ENCODE measurements at regions not wholly inside any gene's neighbourhood (a gene's known extent, or its start where the extent isn't known, plus 50 kb on each side); places are given as distances from the start of the nearest gene placed in this dataset.

DNA sequence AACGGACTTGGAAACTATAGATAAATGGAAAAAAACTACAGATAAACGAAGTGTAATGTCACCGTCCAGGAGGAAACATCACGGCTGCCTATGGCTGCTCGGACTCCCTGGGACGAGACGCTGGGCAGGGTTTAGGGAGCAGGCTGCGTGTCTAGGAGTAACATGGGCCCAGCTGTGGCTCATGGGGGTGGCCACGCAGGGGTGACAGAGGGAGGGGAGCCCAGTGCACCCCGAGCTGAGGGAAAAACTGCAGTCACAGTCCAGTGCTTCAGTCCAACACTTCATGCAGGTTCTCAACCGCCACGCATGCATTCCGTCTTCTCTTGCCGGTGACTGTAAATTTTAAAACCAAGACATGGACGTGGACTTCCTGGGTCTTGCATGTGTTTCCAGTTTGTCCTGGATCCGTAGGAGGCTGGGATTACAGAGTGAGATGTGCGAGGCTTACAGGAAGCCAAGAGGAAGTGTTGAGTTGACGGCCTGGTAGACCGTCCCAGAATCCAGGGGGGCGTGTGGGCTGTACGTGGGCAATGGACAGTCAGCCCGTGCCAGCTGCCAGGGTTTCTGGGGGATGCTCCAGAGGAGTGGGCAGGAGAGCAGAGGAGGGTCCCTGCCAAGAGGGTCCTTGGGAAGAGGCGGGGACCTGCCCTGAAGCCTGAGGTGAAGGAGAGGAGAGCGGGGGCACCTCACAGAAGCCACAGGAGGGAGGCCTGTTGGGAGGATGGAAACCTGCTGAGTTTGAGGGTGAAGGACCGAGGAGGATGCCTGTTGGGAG, 691.4 kb downstream of the BRD1 start:
- no peak for DNase-seq (ENCODE audit: low read depth)
- no peak overlapping the region for H3K4me3 ChIP-seq (ENCODE audit: low read depth, low read length)
- TF ChIP-seq, protein P1, sequence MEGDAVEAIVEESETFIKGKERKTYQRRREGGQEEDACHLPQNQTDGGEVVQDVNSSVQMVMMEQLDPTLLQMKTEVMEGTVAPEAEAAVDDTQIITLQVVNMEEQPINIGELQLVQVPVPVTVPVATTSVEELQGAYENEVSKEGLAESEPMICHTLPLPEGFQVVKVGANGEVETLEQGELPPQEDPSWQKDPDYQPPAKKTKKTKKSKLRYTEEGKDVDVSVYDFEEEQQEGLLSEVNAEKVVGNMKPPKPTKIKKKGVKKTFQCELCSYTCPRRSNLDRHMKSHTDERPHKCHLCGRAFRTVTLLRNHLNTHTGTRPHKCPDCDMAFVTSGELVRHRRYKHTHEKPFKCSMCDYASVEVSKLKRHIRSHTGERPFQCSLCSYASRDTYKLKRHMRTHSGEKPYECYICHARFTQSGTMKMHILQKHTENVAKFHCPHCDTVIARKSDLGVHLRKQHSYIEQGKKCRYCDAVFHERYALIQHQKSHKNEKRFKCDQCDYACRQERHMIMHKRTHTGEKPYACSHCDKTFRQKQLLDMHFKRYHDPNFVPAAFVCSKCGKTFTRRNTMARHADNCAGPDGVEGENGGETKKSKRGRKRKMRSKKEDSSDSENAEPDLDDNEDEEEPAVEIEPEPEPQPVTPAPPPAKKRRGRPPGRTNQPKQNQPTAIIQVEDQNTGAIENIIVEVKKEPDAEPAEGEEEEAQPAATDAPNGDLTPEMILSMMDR (IDR thresholded peaks at IDR 0.05; ENCODE audit: low read depth, low read length, missing control alignments): no peak

DNA sequence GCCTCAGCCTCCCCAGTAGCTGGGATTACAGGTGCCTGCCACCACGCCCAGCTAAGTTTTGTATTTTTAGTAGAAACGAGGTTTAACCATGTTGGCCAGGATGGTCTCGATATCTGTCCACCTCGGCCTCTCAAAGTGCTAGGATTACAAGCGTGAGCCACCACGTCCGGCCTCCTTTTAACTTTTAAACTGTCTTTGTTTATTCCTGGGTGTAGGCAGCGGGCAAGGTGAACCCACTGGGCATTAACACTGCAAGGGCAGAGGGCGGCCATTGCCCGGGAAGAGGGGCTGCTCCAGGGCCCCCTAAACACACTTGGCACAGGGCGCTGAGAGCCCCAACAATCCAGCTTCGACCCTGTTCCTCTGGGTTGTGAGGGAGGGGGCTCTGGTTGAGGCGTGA, 693.6 kb downstream of the BRD1 start:
- TF ChIP-seq, protein P1 (IDR thresholded peaks at IDR 0.05; ENCODE audit: low read depth, low read length, missing control alignments): no peak

DNA sequence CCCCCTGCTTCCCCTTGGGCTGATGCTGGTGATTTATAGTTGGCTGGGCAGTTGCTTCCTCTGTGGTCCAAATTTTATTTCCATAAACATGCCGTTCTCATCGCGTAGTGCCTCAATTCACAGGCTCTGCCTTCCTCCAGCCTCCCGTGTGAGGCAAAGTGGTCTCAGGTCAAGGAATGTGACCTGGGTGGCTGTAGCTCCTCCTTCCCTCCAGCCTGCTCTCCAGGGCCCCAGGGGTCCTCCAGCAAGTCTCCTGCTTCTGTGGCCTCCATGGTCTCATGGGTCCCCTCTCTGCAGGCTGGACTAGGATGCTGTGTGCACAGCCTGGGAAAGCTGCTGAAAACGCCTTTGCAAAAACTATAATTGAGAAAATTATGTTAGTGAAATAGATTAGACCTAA, 694.1 kb downstream of the BRD1 start:
- H3K4me3 ChIP-seq (ENCODE audit: low read depth, low read length): no peak overlapping the region
- no peak for DNase-seq (ENCODE audit: low read depth)
- TF ChIP-seq, protein P1 (IDR thresholded peaks at IDR 0.05; ENCODE audit: low read depth, low read length, missing control alignments): no peak

More for the DNA sequence above, 693.6 kb downstream of the BRD1 start:
- DNase-seq (ENCODE audit: low read depth): no peak
- H3K4me3 ChIP-seq (ENCODE audit: low read depth, low read length): no peak overlapping the region

DNA sequence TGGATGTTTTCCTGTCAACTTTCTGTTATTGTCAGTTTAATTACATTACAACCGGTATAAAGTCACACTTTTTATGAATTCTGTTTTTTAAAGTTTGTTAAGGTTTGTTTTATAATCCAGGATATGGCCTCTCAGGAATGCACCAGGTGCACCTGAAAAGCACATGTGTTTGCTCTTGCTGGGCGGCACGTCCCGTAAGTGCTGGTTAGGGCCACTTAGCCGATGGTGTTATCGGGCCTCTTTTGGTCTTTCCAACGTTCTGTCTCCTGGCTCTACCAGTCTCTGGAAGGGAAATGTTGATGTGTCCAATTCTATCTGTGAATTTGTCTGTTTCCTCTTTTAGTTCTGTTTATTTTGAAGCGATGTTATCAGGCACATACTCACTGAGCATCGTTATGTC, 695.7 kb downstream of the BRD1 start:
- TF ChIP-seq, protein P1 (IDR thresholded peaks at IDR 0.05; ENCODE audit: low read depth, low read length, missing control alignments): no peak

DNA sequence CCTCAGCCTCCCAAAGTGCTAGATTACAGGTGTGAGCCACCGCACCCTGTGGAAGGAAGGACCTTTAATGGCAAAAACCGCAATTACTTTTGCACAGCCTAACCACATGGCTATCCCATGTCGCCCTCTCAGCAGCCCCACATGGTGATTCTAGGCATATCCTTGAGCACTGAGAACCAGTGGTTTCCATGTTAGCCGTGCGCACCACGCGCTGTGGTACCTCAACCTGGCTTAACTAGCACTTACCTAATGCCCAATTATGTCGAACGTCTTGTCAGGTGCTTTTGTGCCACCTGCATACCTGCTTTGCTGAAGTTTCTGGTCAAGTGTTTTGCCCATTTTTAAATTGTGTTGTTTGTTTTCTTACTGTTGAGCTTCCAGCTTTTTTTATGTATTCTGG, 697.9 kb downstream of the BRD1 start:
- no peak for DNase-seq (ENCODE audit: low read depth)
- TF ChIP-seq, protein P1 (IDR thresholded peaks at IDR 0.05; ENCODE audit: low read depth, low read length, missing control alignments): no peak
- no peak overlapping the region for H3K4me3 ChIP-seq (ENCODE audit: low read depth, low read length)

More for the DNA sequence above, 695.7 kb downstream of the BRD1 start:
- DNase-seq (ENCODE audit: low read depth): no peak
- no peak overlapping the region for H3K4me3 ChIP-seq (ENCODE audit: low read depth, low read length)

DNA sequence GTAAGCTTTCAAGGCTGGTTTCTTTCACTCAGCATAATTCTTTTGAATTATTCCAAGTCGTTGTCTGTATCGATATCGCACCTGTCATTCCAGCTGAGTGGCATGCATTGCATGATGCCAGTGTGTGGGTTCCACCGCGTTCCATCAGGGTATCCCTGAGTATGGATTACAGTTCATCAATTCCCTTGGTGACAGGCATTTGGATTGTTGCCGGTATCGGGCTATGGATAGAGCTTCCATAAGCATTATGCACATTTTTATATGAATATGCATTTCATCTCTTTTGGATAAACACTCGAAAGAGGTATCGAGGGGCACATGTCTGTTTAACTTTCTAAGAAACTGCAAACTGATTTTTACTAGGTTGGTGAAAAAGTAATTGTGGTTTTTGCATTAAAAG, 698.8 kb downstream of the BRD1 start:
- TF ChIP-seq, protein P1 (IDR thresholded peaks at IDR 0.05; ENCODE audit: low read depth, low read length, missing control alignments): no peak
- no peak overlapping the region for H3K4me3 ChIP-seq (ENCODE audit: low read depth, low read length)
- DNase-seq (ENCODE audit: low read depth): no peak

DNA sequence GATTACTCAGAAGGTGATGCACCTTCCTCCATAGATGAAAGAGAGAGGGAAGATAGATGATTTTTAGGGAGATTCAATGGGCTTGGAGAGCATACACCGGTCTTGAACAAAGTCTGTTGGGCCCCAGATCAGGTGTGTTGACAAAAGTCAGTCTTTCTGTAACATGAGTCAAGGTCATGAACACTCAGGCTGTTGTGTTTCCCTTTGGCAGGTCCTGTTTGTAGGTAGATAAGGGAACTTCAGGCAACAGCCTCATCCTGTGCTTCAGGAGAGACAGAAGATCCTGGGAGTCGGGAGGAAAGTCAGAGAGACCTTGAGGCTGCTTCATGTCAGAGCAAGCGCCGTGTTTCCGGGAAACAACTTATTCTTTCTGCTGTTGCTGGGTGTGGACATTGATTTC, 703.1 kb downstream of the BRD1 start:
- no peak for DNase-seq (ENCODE audit: low read depth)
- TF ChIP-seq, protein P1 (IDR thresholded peaks at IDR 0.05; ENCODE audit: low read depth, low read length, missing control alignments): no peak
- H3K4me3 ChIP-seq (ENCODE audit: low read depth, low read length): no peak overlapping the region
